ENCODE measurements at regions not wholly inside any gene's neighbourhood (a gene's known extent, or its start where the extent isn't known, plus 50 kb on each side); places are given as distances from the start of the nearest gene placed in this dataset.
A peak's percentile ranks its signal among the peaks of the same experiment; 100 is the strongest.

DNA sequence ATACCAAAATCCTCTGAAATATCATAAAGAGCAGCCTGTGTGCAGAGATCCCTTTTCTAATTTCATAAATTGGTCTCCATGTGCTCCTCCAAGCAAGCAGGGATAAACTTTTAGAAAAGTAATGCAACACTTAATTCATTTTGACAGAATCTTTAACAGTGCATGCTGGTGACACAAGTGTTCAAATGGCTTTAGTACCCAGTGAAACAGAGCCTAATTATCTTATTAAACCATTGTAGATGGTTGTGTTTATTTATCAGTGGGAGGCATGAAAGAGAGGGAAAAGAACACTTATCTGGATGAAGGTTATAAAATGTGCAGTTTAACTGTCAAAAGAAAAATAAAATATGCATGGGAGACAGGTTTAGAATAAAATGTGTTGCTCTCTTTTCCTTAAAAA lies 945.0 kb upstream of the PCDH20 start:
- TF ChIP-seq, protein P1, sequence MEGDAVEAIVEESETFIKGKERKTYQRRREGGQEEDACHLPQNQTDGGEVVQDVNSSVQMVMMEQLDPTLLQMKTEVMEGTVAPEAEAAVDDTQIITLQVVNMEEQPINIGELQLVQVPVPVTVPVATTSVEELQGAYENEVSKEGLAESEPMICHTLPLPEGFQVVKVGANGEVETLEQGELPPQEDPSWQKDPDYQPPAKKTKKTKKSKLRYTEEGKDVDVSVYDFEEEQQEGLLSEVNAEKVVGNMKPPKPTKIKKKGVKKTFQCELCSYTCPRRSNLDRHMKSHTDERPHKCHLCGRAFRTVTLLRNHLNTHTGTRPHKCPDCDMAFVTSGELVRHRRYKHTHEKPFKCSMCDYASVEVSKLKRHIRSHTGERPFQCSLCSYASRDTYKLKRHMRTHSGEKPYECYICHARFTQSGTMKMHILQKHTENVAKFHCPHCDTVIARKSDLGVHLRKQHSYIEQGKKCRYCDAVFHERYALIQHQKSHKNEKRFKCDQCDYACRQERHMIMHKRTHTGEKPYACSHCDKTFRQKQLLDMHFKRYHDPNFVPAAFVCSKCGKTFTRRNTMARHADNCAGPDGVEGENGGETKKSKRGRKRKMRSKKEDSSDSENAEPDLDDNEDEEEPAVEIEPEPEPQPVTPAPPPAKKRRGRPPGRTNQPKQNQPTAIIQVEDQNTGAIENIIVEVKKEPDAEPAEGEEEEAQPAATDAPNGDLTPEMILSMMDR (IDR thresholded peaks at IDR 0.05): no peak
- ATAC-seq: no peak
- Histone ChIP-seq H3K27me3 (no peaks in the 10 kb centered on the region), H3K27ac (no peak overlapping the region), H3K9me3 (no peaks in the 10 kb centered on the region), H3K4me1 (no peaks in the 10 kb centered on the region), H3K4me3 (no peak overlapping the region), H3K36me3 (no peaks in the 10 kb centered on the region)
- no peak for FAIRE-seq
- intact Hi-C loops (cut with DNase I): no loop called here
- no peak for DNase-seq

DNA sequence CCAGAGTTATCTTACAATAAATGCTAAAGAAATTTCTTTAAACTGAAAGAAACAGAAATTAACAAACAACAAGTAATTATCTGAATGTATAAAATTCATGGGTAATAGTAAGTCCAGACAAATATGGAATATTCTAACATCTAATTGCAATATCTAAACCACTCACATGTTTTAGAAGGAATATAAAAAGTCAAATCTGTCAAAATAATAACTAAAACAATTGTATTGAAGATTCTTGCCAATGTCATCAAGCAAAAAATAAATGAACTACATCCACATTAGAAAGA lies 942.9 kb upstream of the PCDH20 start:
- DNase-seq (no peak), ATAC-seq (no peak), FAIRE-seq (no peak)
- no peaks in the 10 kb centered on the region for H3K36me3 ChIP-seq
- intact Hi-C loops (cut with DNase I): no loop called here
- no peak overlapping the region for H3K27ac ChIP-seq
- no peaks in the 10 kb centered on the region for H3K27me3 ChIP-seq
- no peaks in the 10 kb centered on the region for H3K4me1 ChIP-seq
- no peak overlapping the region for H3K4me3 ChIP-seq
- TF ChIP-seq, protein P1 (IDR thresholded peaks at IDR 0.05): no peak
- H3K9me3 ChIP-seq: no peaks in the 10 kb centered on the region

DNA sequence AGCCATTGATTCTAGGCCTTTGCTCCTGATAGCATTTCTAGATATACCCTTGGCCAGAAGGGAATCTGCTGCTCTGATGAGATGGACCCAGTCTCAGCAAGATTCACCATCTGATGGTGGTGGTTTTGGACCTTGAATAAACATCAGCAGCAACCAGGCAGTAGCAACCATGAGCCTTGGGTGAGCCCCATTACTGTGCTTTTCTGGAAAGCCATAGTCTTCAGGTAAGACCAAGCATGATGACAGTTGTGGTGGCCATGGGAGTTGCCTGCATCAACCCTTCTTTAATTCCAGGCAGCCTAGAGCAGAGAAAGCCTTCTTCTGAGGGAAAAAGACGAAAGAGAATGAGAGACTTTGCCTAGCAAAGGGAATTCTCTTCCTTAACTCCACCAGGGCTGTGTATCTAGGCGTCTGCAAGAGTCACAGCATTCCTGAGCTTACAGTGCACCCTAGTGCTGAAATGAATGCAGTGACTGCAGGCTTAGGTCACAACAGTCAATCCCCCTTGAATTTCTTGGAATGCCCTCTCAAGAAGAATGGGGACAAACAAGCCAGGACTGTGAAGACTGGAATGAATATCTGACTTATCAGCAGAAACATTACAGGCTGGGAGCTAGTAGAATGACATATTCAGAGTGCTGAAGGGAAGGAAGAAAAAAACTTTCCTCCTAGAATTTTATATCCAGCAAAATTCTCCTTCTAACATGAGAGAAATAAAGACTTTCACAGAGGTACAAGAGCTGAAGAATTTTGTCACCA lies 942.4 kb upstream of the PCDH20 start:
- DNase-seq: peak in 1 of 6 donors; percentile 27
- Histone ChIP-seq H3K36me3 (no peaks in the 10 kb centered on the region), H3K4me3 (no peak overlapping the region), H3K9me3 (no peaks in the 10 kb centered on the region), H3K27me3 (no peaks in the 10 kb centered on the region), H3K4me1 (no peaks in the 10 kb centered on the region), H3K27ac (no peak overlapping the region)
- intact Hi-C loops (cut with DNase I): no loop called here
- WGBS, 2 donors: 29 to 40% methylated on average over 2 of the region's 2 CpGs
- TF ChIP-seq, protein P1 (IDR thresholded peaks at IDR 0.05): peak in 2 of 4 donors; percentile 12 to 20
- peak in 3 of 4 donors; percentile 75 to 90 (median 80) for ATAC-seq
- FAIRE-seq: no peak

DNA sequence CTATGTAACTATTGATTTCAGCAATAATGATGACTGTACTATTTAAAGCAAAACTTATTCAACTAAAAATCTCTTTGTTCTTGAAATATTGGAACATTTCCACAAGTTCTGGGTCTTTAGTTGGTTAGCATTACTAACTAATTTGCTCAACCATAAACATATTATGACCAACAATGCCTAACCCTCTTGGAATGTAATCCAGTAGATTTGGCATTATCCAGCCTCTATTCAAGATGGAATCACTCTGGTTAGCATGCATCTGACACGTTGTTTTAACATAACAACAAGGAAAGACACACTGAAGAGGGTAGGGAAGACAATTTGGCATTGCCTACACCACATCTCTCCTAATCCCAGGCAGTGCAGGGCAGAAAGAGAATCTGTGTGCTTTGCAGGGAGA lies 941.3 kb upstream of the PCDH20 start:
- TF ChIP-seq, protein P1 (IDR thresholded peaks at IDR 0.05): no peak
- WGBS, 2 donors: 51 to 57% methylated on average over 1 of the region's 1 CpG

DNA sequence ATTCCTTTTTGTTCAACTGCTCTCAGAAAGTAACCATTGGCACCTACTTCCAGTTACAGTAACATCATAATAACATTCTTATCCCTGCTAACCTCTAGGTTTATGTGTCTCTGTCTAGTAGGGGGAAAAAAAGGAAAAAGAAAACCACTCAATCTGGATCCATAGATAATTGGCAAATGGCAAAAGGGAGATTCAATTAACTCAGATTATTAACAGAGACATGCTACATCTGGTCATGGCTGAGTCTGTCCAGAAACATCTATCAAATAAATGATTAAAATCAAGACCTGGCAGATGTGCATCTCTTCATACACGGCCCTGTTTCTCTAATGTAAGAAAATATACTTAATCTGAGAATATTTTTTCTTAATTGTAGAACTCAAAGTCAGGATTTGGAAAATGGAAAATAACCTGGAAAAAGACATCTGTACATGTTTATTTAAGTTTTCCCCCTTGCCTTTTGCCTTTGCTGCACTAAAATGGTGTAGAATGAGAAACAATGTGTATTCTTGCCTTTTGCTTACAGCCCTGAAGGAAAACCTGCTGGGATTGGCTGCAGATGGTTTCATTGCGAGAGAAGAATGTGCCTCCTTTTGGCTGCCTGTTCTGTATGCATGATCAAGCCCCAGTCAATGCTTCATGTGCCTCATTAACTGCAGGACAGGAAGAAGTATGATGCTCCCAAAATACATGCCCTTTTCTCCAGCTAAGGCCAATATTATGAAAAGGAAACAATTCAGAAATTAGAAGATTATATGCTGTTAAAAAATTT lies 921.6 kb upstream of the PCDH20 start:
- DNase-seq (no peak), ATAC-seq (no peak), FAIRE-seq (no peak)
- Histone ChIP-seq H3K36me3 (no peaks in the 10 kb centered on the region), H3K27me3 (no peaks in the 10 kb centered on the region), H3K9me3 (no peaks in the 10 kb centered on the region), H3K27ac (no peak overlapping the region), H3K4me3 (no peak overlapping the region), H3K4me1 (no peaks in the 10 kb centered on the region)
- intact Hi-C loops (cut with DNase I): no loop called here
- TF ChIP-seq, protein P1 (IDR thresholded peaks at IDR 0.05): no peak
- WGBS, 2 donors: 45 to 52% methylated on average over 2 of the region's 2 CpGs

More for the DNA sequence above, 941.3 kb upstream of the PCDH20 start:
- H3K36me3 ChIP-seq: no peaks in the 10 kb centered on the region
- H3K4me3 ChIP-seq: no peak overlapping the region
- no peaks in the 10 kb centered on the region for H3K27me3 ChIP-seq
- DNase-seq: no peak
- no peaks in the 10 kb centered on the region for H3K4me1 ChIP-seq
- ATAC-seq: no peak
- no peaks in the 10 kb centered on the region for H3K9me3 ChIP-seq
- no peak overlapping the region for H3K27ac ChIP-seq
- intact Hi-C loops (cut with DNase I): no loop called here
- no peak for FAIRE-seq

Data from pancreas (tissue), 10 donors.